Activated CD8-positive, alpha-beta memory T cell treated with anti-CD3 and anti-CD28 coated beads, Interleukin-2, amount 50 U/mL, for 24 hours (primary cell): ENCODE measurements at regions not wholly inside any gene's neighbourhood (a gene's known extent, or its start where the extent isn't known, plus 50 kb on each side); places are given as distances from the start of the nearest gene placed in this dataset.
"Not testable (repeated sequence)": the region's sequence is repeated elsewhere in the genome, so short reads cannot be mapped to it uniquely, and the experiment has no call there.

Source experiments
- DNase-seq: peaks from one replicate; pipeline ENCODE4 v3.0.0-alpha.2; 2020; ENCODE audit errors: extremely low read depth

- DNase-seq: no peak
These were observed 474.8 kb upstream of the RAB6C start for GRCh38 chr2:129504646-129505045.

- DNase-seq: no peak
These were observed 460.5 kb upstream of the RAB6C start for GRCh38 chr2:129518937-129519336.

- DNase-seq: not testable (repeated sequence)
These were observed 447.3 kb upstream of the RAB6C start for GRCh38 chr2:129532158-129532557.

- no peak for DNase-seq
These were observed 430.6 kb upstream of the RAB6C start for GRCh38 chr2:129548880-129549279.

- DNase-seq: no peak
These were observed 428.9 kb upstream of the RAB6C start for GRCh38 chr2:129550536-129550935.

- DNase-seq: no peak
These were observed 425.1 kb upstream of the RAB6C start for GRCh38 chr2:129554373-129554772.

- no peak for DNase-seq
These were observed 420.4 kb upstream of the RAB6C start for GRCh38 chr2:129559101-129559500.

- no peak for DNase-seq
These were observed 413.8 kb upstream of the RAB6C start for GRCh38 chr2:129565551-129566109.

GRCh38 chr2:129570812-129571211 is 408.7 kb upstream of the RAB6C start:
- not testable (repeated sequence) for DNase-seq

- no peak for DNase-seq
These were observed 404.0 kb upstream of the RAB6C start for GRCh38 chr2:129575431-129575830.

GRCh38 chr2:129575880-129576279 is 403.6 kb upstream of the RAB6C start:
- DNase-seq: no peak

GRCh38 chr2:129580001-129580400 is 399.5 kb upstream of the RAB6C start:
- DNase-seq: no peak

- DNase-seq: no peak
These were observed 393.7 kb upstream of the RAB6C start for GRCh38 chr2:129585760-129586159.

- DNase-seq: no peak
These were observed 391.9 kb upstream of the RAB6C start for GRCh38 chr2:129587426-129588064.

- no peak for DNase-seq
These were observed 374.9 kb upstream of the RAB6C start for GRCh38 chr2:129604560-129604959.

- no peak for DNase-seq
These were observed 373.8 kb upstream of the RAB6C start for GRCh38 chr2:129605646-129606045.

GRCh38 chr2:129606496-129607270 is 372.8 kb upstream of the RAB6C start:
- no peak for DNase-seq

GRCh38 chr2:129609224-129609623 is 370.2 kb upstream of the RAB6C start:
- no peak for DNase-seq

GRCh38 chr2:129610766-129611165 is 368.7 kb upstream of the RAB6C start:
- no peak for DNase-seq

GRCh38 chr2:129611471-129611870 is 368.0 kb upstream of the RAB6C start:
- DNase-seq: no peak

GRCh38 chr2:129619471-129619870 is 360.0 kb upstream of the RAB6C start:
- no peak for DNase-seq

GRCh38 chr2:129620411-129620810 is 359.1 kb upstream of the RAB6C start:
- no peak for DNase-seq

- no peak for DNase-seq
These were observed 355.7 kb upstream of the RAB6C start for GRCh38 chr2:129623783-129624182.
